Neutrophil (primary cell): ENCODE measurements at regions not wholly inside any gene's neighbourhood (a gene's known extent, or its start where the extent isn't known, plus 50 kb on each side); places are given as distances from the start of the nearest gene placed in this dataset.

ENCODE experiments used
- H3K27ac ChIP-seq: fragments of 200-600 bp; sonication (generic); 2 replicates; pipeline ENCODE4 v1.5.1; 2016; ENCODE audit warnings: mild to moderate bottlenecking, moderate library complexity
- H3K27me3 ChIP-seq: fragments of 200-600 bp; sonication (generic); 2 replicates; pipeline ENCODE4 v1.6.0; 2016; ENCODE audit warnings: mild to moderate bottlenecking
- H3K36me3 ChIP-seq: fragments of 200-600 bp; sonication (generic); 2 replicates; pipeline ENCODE4 v1.5.1; 2017
- H3K4me1 ChIP-seq, 2 experiments: fragments of 200-600 bp in 1 of 2; sonication (generic) in 1 of 2; 1 replicate in 1 of 2; 2 replicates in 1 of 2; pipeline versions ENCODE4 v1.5.1 to v1.6.1; 2013 to 2016; ENCODE audit warnings: low read depth in 1 of 2, low read length in 1 of 2, mild to moderate bottlenecking in 1 of 2, moderate library complexity in 1 of 2; ENCODE audit not compliant: control insufficient read depth in 1 of 2, insufficient read depth in 1 of 2
- H3K4me3 ChIP-seq, 2 experiments: fragments of 200-600 bp in 1 of 2; sonication (generic) in 1 of 2; 1 replicate in 1 of 2; 2 replicates in 1 of 2; pipeline ENCODE4 v1.5.1; 2013 to 2016; ENCODE audit warnings: low read depth in 1 of 2, low read length in 1 of 2, mild to moderate bottlenecking in 1 of 2, moderate library complexity in 1 of 2
- H3K9me3 ChIP-seq: fragments of 200-600 bp; sonication (generic); 2 replicates; pipeline ENCODE4 v1.5.1; 2016
- CTCF ChIP-seq: fragments of 200-600 bp; sonication (generic); IDR thresholded peaks from 2 replicates; pipeline ENCODE4 v1.5.1; 2016; ENCODE audit warnings: antibody characterized with exemption

DNA sequence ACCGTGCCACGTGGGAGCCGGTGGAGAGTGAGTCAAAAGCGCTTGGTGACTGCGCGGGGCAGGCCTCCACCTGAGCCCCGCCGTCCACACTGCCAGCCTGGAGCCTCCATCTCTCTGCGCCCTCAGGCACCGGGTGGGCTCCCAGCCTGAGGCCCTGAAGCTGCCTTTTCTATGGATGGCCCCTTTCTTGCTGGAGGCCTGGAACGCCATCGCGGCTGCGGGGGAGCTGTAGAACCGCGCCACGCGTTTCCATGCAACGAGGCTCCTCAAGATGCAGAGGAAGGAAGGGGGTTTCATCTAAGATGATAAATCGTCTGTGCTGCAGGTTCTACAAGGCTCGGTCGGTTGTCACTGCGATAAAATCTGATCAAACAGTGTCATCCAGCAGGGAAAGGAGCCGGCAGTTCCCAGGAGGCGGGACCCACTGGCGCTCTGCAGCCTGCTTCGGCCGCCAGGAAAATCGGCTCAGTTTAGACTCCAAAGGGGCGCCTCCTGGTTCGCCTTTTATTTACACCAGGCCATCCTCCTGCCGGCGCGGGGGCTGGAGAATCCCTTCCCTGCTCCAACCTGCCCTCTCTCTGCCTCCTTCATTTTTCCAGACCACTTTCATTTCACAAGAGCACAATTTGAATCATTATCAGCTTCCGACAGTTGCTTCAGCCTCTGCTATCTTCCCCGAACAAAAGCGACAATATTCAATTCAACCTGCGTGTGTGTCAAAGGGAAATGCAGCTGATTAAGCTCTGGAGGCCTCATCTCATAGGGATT lies 624.4 kb downstream of the BRD1 start:
- Histone ChIP-seq H3K9me3 (no peaks in the 10 kb centered on the region), H3K4me1 (no peaks in the 10 kb centered on the region), H3K27me3 (peaks cover 13% of the 10 kb centered on the region), H3K27ac (no peak overlapping the region), H3K36me3 (no peaks in the 10 kb centered on the region), H3K4me3 (no peak overlapping the region)
- TF ChIP-seq CTCF = no peak

- no peak overlapping the region for H3K4me3 ChIP-seq
- no peaks in the 10 kb centered on the region for H3K4me1 ChIP-seq
- H3K27me3 ChIP-seq = peaks cover 24% of the 10 kb centered on the region
- no peaks in the 10 kb centered on the region for H3K36me3 ChIP-seq
- TF ChIP-seq CTCF = no peak
- no peak overlapping the region for H3K27ac ChIP-seq
- H3K9me3 ChIP-seq = no peaks in the 10 kb centered on the region
Observed at GRCh38 chr22:49202226-49202625, 625.4 kb downstream of the BRD1 start.

- Histone ChIP-seq H3K4me3 (no peak overlapping the region), H3K9me3 (no peaks in the 10 kb centered on the region), H3K27ac (no peak overlapping the region), H3K4me1 (no peaks in the 10 kb centered on the region), H3K27me3 (peaks cover 31% of the 10 kb centered on the region), H3K36me3 (no peaks in the 10 kb centered on the region)
- TF ChIP-seq CTCF = no peak
Observed at GRCh38 chr22:49201046-49201970, 626.4 kb downstream of the BRD1 start.

DNA sequence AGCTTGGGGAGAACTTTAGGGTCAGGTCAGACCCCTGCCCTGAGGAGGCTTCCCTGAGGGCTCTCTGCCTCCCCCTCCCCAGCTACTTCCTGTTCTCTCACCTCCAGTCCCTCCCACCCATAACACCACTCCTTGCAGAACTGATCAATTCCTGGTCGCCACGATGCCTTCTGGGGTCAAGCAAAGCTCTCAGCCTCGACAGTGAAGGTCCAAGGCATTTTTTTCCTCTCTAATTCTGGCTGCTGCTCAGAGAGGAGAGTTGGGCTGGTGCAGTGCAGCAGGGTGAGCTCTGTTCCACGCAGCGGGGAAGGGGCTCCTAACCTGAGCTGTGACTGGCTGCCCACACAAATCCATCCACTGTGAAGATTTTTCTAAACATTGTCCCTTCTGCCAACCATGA lies 628.4 kb downstream of the BRD1 start:
- peaks cover 31% of the 10 kb centered on the region for H3K27me3 ChIP-seq
- H3K4me3 ChIP-seq = no peak overlapping the region
- no peak overlapping the region for H3K27ac ChIP-seq
- no peaks in the 10 kb centered on the region for H3K4me1 ChIP-seq
- no peaks in the 10 kb centered on the region for H3K9me3 ChIP-seq
- no peak for TF ChIP-seq CTCF
- no peaks in the 10 kb centered on the region for H3K36me3 ChIP-seq

- H3K9me3 ChIP-seq = no peaks in the 10 kb centered on the region
- H3K4me3 ChIP-seq = no peak overlapping the region
- no peaks in the 10 kb centered on the region for H3K4me1 ChIP-seq
- H3K27me3 ChIP-seq = peaks cover 31% of the 10 kb centered on the region
- no peak for TF ChIP-seq CTCF
- H3K27ac ChIP-seq = no peak overlapping the region
- H3K36me3 ChIP-seq = no peaks in the 10 kb centered on the region
Observed at GRCh38 chr22:49198705-49199084, 629.0 kb downstream of the BRD1 start.
